Lower leg skin (tissue), 4 donors: ENCODE measurements at regions not wholly inside any gene's neighbourhood (a gene's known extent, or its start where the extent isn't known, plus 50 kb on each side); places are given as distances from the start of the nearest gene placed in this dataset.

Experiments used
- DNase-seq, 2 donors: peaks; one replicate each; pipeline ENCODE4 v3.0.0-alpha.2; 2019; ENCODE audit warnings: low spot score in 2 of 2
- H3K4me3 ChIP-seq: fragments of 200-600 bp; sonication (generic); 2 replicates; pipeline ENCODE4 v1.5.1; 2017; ENCODE audit warnings: mild to moderate bottlenecking, low read depth; ENCODE audit not compliant: poor library complexity, severe bottlenecking
- CTCF ChIP-seq, 3 donors: fragments of 450-650 bp; IDR thresholded peaks; one replicate each; pipeline ENCODE4 v1.5.1; 2016; ENCODE audit warnings: antibody characterized with exemption in 3 of 3, mild to moderate bottlenecking in 3 of 3, moderate library complexity in 2 of 3
- POLR2A ChIP-seq, 2 donors: fragments of 450-650 bp; IDR thresholded peaks; one replicate each; pipeline ENCODE4 v1.6.1; 2016 to 2017; ENCODE audit warnings: antibody characterized with exemption in 2 of 2, mild to moderate bottlenecking in 1 of 2, moderate library complexity in 1 of 2
- WGBS, 2 donors: methylation state at CpG; one replicate each; pipeline ENCODE4 v1.1.5; 2018; 5-methylcytosine and 5-hydroxymethylcytosine counted together
- intact Hi-C: fragments of 100-400 bp; cut with DNase I; formaldehyde crosslinking; loops from one replicate; pipeline ENCODE4 v1.15.0; 2023; ENCODE audit warnings: low total_unique reads

GRCh38 chr12:124372831-124373230 is 77.9 kb downstream of the RFLNA start:
- WGBS, 2 donors: 86 to 92% methylated on average over 12 to 13 of the region's 13 CpGs
- intact Hi-C loops: no loop called here
- no peak overlapping the region for H3K4me3 ChIP-seq
- no peak for TF ChIP-seq POLR2A (IDR thresholded peaks at IDR 0.05)
- no peak for TF ChIP-seq CTCF (IDR thresholded peaks at IDR 0.05)
- no peak for DNase-seq

GRCh38 chr12:124371970-124372555 is 77.2 kb downstream of the RFLNA start:
- TF ChIP-seq POLR2A (IDR thresholded peaks at IDR 0.05) (no peak), CTCF (IDR thresholded peaks at IDR 0.05) (no peak)
- intact Hi-C loops: no loop called here
- WGBS, 2 donors: 79 to 90% methylated on average over 26 to 37 of the region's 37 CpGs
- peak in 1 of 2 donors; percentile 86 for DNase-seq
- no peak overlapping the region for H3K4me3 ChIP-seq

- DNase-seq: no peak
- H3K4me3 ChIP-seq: no peak overlapping the region
- intact Hi-C loops: no loop called here
- TF ChIP-seq POLR2A (IDR thresholded peaks at IDR 0.05) (no peak), CTCF (IDR thresholded peaks at IDR 0.05) (no peak)
- WGBS, 2 donors: 64 to 67% methylated on average over 13 of the region's 13 CpGs
Measured at GRCh38 chr12:124371366-124371765, 76.5 kb downstream of the RFLNA start.

- H3K4me3 ChIP-seq: no peak overlapping the region
- no peak for TF ChIP-seq POLR2A (IDR thresholded peaks at IDR 0.05)
- no peak for TF ChIP-seq CTCF (IDR thresholded peaks at IDR 0.05)
- no peak for DNase-seq
- WGBS, 2 donors: 85 to 89% methylated on average over 7 of the region's 7 CpGs
- intact Hi-C loops: no loop called here
Measured at GRCh38 chr12:124370851-124371250, 76.0 kb downstream of the RFLNA start.

DNA sequence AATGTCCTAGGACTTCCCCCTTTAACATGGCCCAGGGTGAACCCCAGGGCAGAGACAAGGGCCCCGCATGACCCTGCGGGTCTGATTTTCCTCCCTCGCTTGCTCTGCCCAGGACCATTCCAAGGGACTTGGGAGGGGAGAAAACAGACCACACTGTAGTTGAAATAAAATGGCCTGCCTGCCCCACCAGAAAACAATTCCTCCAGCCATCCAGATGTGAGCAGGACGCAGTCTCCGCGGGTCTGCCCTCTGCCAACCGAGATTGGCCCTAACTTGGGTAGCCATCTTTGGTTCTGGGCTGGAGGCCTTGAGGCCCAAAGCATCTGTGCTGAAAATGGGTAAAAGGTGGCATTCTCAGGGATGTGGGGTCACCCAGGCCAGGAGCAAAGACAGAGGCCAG is 75.5 kb downstream of the RFLNA start:
- DNase-seq: no peak
- no peak overlapping the region for H3K4me3 ChIP-seq
- 73 to 75% methylated on average over 7 of the region's 7 CpGs for WGBS, 2 donors
- intact Hi-C loops: no loop called here
- TF ChIP-seq POLR2A (IDR thresholded peaks at IDR 0.05) (no peak), CTCF (IDR thresholded peaks at IDR 0.05) (no peak)

DNA sequence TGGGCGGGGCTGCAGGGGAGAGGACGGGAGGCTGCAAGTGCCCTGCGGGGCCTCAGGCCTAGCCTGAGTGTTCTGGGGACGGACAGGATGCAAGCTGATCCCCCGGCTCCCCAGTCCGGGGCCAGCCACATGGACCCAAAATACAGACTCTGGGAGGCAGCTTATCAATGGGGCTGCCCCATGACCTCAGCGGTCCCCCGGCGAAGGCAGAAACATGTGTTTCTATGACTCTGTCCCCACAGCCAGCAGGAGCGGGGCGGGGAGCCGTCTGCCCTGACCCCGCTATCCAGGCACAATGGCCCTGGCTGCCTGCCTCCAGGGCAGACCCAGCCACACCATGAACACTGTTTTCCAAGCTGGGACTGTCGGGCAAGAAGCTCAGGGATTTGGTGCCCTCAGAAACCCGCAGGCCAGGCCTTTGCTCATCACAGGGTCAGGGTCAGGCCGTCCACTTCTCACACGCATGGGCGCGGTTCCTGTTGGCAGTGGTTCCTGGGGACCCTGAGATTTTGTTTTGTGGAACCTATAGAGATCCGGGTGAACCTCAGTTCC is 75.0 kb downstream of the RFLNA start:
- no peak overlapping the region for H3K4me3 ChIP-seq
- DNase-seq: no peak
- WGBS, 2 donors: 46 to 53% methylated on average over 10 to 18 of the region's 20 CpGs
- no peak for TF ChIP-seq CTCF (IDR thresholded peaks at IDR 0.05)
- TF ChIP-seq POLR2A (IDR thresholded peaks at IDR 0.05): no peak
- intact Hi-C loops: no loop called here
